Activated CD4-positive, alpha-beta T cell treated with anti-CD3 and anti-CD28 coated beads, Interleukin-2, Interleukin-6, amounts not matched to agents 100 ng/mL and 50 ng/mL, durations not matched to agents 16 hours and 8 hours (primary cell): ENCODE measurements at regions not wholly inside any gene's neighbourhood (a gene's known extent, or its start where the extent isn't known, plus 50 kb on each side); places are given as distances from the start of the nearest gene placed in this dataset.

Experiments used
- DNase-seq: peaks from one replicate; pipeline ENCODE4 v3.0.0-alpha.2; 2020

GRCh38 chr17:65442691-65443090 lies 118.8 kb downstream of the AXIN2 start:
- no peak for DNase-seq

DNA sequence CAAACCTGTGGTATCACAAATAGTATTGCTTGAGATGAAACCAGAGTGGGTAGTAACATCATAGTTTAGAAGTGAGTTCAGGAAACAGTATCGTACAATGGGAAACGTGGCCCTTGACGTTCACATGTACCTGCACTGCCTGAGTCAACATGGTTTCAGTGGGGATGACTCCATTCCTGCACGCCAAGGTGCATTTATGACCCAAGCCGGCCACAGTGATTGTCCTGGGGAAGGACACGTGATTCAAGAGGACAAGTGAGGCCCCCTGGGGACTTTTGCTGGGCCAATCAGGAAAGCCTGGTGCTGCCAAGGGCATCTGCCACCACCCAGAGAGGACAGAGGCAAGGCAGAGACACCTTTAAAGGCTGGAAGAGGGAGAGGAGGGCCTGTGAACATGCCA lies 119.2 kb downstream of the AXIN2 start:
- DNase-seq: no peak

- DNase-seq: no peak
These were observed 120.3 kb downstream of the AXIN2 start for GRCh38 chr17:65441053-65441605.

DNA sequence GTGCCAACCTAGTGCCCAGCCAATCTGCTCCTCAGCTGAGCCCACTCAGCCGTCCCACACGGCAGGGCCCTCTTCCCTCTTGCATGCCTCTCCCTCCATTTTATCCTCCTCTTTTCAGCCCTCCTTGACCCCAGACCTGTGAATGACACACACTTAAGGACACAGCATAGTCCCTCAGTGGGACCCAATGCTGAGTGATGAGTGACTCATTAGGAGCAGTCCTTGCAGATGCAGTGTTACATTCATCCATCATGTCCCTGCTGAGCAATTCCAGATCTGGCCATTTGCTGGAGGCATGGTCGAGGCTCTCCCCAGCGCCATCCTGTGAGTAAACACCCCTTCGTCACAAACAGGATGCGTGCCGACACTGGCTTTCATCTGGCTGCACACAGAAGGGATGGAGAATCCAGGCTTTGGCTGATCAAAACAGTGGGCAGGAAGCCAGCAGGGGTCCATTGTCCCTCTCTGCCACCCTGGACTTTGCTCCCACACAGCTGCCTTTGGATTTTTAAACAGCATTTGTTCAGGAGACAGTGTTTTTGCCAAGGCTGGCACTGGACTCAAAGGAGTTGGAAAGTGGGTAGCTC lies 122.6 kb downstream of the AXIN2 start:
- DNase-seq: no peak

DNA sequence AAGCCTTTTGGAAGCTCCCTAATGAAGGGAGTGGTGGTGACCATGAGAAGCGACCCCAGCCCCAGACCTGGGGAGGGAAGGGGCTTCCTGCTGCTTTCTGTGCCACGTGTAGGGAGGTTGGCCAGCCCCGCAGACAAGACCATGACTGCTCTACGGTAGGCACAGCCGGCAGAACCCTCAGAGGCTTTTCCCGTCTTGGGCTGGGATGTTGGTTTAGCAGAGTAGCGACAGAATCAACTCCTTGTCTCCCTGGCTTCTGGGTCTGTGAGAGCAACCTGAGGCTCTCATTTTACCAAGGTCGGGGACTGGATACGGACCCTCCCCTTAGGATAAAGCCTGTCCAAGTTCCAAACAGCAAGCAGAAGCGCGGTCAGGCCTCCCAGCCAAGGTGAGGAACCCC lies 123.3 kb downstream of the AXIN2 start:
- no peak for DNase-seq

GRCh38 chr17:65436871-65437270 lies 124.6 kb downstream of the AXIN2 start:
- DNase-seq: no peak

DNA sequence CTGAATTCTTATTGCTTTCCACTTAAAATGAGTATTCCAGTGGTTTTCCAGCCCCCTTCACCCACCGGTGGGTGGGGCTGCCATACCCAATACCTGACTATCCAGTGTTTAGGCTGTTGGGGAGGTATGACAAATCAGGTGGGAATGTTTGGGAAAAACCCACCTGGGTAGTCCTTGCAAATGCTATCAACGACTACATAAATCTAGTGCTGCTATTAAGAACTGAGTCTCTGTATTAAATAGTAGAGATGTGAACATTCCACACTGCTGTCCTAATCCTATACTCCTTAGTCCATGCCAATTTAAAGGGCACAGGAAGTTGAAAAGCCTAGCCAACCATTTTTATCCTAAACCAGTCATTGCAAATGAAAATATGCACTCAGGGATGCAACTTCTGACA lies 126.6 kb downstream of the AXIN2 start:
- no peak for DNase-seq

DNA sequence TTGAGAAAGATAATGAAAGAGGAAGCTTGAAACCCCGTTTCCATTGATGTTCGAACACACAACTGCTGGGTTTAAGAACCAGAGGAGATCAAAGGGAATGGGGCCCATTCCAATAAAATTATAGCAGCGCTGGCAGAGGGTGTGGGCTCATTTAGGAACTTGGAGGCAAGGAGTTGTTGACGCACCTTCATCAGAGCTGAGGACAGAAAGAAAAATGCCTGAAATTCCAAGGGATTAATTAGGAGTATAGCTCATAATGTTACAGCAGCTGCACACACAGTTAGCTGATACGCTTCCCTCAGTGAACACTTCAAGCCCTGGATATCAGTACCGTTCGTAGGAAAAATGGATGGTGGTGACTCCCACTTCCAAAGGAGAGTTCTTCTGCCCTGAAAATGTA lies 127.2 kb downstream of the AXIN2 start:
- DNase-seq: no peak

DNA sequence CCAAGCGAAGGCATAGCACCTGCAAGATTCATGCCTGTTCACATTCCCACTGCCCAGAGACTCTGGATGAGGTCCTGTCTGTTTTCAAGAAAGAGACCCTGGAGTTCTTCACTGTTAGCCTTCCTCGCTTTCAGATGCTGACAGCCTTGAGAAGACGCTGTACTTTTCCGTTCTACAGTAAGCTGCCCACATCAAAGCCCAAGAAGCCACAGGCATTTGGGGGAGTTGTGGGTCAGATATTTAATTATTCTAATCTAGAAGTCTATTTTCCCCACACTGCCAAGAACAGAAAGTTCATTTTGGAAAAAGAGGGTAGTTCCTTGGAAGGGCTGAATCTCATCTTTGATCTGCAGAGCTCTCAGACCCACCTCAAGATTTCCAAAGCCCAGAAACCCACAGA lies 127.9 kb downstream of the AXIN2 start:
- no peak for DNase-seq

DNA sequence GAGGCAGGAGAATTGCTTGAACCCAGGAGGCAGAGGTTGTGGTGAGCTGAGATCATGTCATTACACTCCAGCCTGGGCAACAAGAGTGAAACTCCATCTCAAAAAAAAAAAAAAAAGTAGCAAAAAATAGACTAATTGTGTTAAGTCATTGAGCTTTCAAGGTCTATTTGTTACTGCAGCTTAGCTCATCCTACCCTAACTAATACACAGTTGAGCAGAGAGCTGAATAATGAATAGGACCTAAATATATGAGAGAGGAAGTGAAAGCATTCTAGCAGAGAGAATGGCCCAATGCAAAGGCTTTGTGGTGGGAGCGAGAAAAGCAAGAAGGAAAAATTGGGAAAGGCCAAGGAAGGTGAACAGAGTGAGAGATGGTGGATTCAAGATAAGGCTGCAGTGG lies 128.3 kb downstream of the AXIN2 start:
- no peak for DNase-seq

- DNase-seq: no peak
These were observed 130.3 kb downstream of the AXIN2 start for GRCh38 chr17:65431116-65431515.

DNA sequence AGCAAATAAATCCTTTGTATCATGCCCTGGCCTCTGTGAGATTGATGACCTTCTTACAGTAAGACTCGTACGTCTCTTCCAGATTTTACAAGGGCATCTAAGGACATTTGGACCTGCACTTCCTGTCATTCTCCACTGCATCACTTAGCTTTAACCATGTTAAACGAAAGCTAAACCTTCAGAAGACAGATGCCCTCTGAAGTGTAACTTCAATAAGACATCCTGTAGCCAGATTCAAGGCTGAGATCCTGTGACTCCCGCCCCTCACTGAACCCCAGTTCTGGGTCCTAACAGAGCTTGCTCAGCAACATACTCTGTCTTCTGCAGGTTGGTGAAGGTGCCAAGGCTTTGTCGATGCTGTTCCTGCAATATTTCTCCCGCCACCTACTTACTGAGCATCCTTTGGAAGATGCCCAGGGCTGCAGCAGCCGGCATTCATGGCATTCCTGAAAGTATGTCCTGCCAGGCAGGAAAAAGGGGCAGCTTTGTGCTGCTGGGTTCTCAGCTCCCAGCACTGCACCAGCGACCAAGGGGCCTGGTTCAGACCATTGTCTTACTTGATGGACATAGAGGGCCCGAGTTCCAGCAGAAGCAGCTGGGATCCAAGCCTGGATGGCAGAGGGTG lies 131.1 kb downstream of the AXIN2 start:
- DNase-seq: no peak

DNA sequence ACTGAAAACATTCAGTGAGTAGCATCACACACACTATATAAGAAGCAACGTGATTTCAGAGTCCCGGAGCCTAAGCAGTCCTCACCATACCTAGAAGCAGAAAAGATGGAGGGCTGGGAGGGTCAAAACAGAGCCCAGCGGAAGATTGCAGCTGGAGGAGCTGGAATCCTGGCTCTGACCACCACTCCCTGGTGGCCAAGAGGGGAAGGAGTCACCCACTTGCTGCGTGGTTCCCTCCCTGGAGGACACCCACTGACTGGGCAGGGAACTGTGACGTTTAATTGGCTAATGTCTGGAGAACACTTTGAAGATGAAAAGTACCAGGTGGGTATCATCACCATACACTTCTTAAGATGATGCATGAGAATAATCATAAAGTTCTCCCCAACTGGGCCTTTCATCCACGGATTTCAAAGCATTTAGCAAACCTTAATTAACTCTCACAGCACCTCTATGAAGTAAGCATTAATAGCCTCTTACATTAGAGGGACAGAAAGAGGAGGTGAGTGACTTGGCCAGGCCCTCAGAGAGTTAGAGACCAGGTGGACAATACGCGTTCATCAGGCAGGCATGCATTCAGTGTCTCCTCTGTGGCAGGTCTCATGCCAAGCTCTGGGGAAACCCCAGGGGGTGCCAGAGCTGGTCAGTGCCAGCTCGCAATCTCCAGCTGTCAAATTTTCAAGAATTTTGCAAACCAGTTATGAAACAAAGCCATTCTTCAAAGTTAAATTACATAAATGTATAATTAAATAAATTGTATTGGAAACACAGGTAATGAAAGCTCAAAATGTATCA lies 137.9 kb downstream of the AXIN2 start:
- no peak for DNase-seq

DNA sequence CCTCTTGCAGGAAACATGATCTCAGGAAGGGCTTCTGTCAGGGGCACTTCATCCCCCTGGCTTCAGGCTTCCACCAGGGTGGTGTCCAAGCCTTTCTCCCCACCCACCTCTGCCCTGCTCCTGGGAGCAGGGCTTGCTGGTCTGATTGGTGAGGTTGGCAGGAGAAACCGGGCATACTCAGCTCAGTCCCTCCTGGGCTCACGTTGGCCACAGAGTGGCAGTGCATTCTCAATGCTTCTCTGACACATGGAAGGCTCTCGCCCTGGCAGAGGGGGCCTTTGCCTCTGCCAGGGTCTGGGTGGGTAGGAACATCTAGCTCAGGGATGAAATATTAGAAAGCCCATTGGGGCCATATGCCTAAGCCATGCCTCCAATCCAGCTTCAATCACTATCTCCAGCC lies 142.8 kb downstream of the AXIN2 start:
- DNase-seq: no peak

DNA sequence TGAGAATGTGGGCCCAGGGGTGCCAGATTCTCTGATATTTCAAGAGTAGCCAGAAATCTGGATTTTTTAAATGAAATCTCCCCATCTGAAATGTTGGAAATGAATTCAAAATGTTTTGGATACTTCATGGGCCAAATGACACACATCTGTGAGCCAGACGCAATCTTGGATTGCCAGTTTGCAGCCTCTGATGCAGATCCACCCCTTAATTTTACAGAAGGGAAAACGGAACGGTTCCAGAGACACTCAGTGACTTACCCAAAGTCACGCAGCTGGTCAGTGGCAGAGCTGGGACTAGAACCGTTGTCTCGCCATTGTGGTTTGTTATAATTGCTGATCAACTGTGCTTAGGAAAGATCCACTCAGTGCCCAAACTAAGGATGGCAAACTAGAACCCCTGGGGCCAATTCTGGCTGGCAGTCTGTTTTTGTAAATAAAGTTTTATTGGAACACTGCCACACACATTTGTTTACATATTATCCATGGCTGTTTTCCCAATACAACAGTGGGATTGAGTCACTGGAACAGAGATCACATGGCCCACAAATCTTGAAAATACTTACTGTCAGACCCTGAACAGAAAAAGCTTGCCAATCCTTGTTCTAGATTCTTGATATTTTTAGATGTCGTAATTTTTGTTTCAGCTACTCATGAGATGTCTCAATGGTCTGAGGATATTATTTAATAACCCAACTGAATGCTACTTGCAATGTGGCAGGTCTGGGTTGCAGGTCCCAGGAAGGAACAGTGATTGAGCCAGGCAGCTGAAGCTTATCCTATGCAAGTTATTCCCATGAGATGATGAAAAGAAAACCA lies 143.8 kb downstream of the AXIN2 start:
- DNase-seq: no peak

GRCh38 chr17:65415991-65416390 lies 145.5 kb downstream of the AXIN2 start:
- DNase-seq: no peak

DNA sequence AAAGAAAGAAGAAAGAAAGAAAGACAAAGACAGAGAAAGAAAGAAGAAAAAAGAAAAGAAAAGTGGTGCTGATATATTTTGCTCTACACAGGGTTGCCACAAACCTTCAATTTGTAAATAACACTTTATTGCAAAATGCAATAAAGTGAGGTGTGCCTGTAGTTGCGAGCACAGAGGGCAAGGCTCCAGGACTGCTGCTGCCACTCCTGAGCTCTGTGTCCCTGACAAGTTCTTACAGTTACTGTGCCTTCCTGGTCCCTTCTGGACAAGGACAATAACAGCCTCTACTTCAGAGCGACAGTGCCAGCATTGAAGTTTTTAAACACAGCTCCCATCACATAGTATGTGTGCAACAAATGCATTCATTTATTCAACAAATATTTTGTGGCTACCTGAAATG lies 148.1 kb downstream of the AXIN2 start:
- DNase-seq: no peak

- DNase-seq: no peak
These were observed 152.1 kb downstream of the AXIN2 start for GRCh38 chr17:65409381-65409780.

- no peak for DNase-seq
These were observed 153.4 kb downstream of the AXIN2 start for GRCh38 chr17:65408050-65408449.

- DNase-seq: no peak
These were observed 154.4 kb downstream of the AXIN2 start for GRCh38 chr17:65407017-65407416.

GRCh38 chr17:65406552-65406951 lies 154.9 kb downstream of the AXIN2 start:
- DNase-seq: no peak

- no peak for DNase-seq
These were observed 155.9 kb downstream of the AXIN2 start for GRCh38 chr17:65405563-65405962.

DNA sequence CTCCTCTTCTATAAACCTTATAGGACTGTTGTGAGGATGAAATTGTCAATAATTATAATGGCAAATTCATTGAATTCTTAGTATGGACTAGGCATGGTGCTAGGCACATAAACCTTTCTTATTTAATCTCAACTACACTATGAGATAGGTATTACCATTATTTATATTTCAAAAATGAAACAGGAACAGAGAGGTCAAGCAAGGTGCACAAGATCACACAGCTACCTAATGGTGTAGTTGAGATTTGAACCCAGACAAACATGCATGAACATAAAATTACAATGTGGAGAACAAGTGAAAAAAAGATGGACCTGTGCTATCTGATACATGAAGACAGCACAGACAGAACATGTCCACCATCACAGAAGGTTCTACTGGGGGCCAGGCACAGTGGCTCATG lies 156.7 kb downstream of the AXIN2 start:
- DNase-seq: no peak
